KMS-11 (cell line): ENCODE measurements at regions not wholly inside any gene's neighbourhood (a gene's known extent, or its start where the extent isn't known, plus 50 kb on each side); places are given as distances from the start of the nearest gene placed in this dataset.
A peak's percentile ranks its signal among the peaks of the same experiment; 100 is the strongest.

Source experiments
- H2AFZ ChIP-seq: fragments of 200-600 bp; sonication (generic); 2 replicates; pipeline ENCODE4 v1.6.1; 2016; ENCODE audit warnings: antibody characterized with exemption, mixed run types, low read depth
- H3K27ac ChIP-seq: fragments of 200-600 bp; sonication (generic); 2 replicates; pipeline ENCODE4 v1.6.1; 2016; ENCODE audit warnings: mild to moderate bottlenecking, mixed run types
- H3K27me3 ChIP-seq: fragments of 200-600 bp; sonication (generic); 2 replicates; pipeline ENCODE4 v1.6.1; 2017; ENCODE audit warnings: mild to moderate bottlenecking, low read depth, mixed run types, moderate library complexity; ENCODE audit not compliant: insufficient read depth
- H3K36me3 ChIP-seq: fragments of 200-600 bp; sonication (generic); 2 replicates; pipeline ENCODE4 v1.6.1; 2017; ENCODE audit warnings: mild to moderate bottlenecking, mixed run types; ENCODE audit not compliant: insufficient read depth
- H3K4me1 ChIP-seq: fragments of 200-600 bp; sonication (generic); 2 replicates; pipeline ENCODE4 v1.6.1; 2016; ENCODE audit warnings: mild to moderate bottlenecking, low read depth, mixed run types; ENCODE audit not compliant: poor library complexity, severe bottlenecking
- H3K4me2 ChIP-seq: fragments of 200-600 bp; sonication (generic); 2 replicates; pipeline ENCODE4 v1.7.0; 2016; ENCODE audit warnings: mild to moderate bottlenecking, mixed run types
- H3K4me3 ChIP-seq: fragments of 200-600 bp; sonication (generic); IDR thresholded peaks from 2 replicates; pipeline ENCODE4 v1.6.1; 2017; ENCODE audit warnings: low read depth, low read length, mixed read lengths; ENCODE audit not compliant: insufficient read depth
- H3K79me2 ChIP-seq: fragments of 200-600 bp; sonication (generic); 2 replicates; pipeline ENCODE4 v1.6.1; 2016; ENCODE audit warnings: low read depth, mixed run types; ENCODE audit not compliant: insufficient read depth
- H3K9ac ChIP-seq: fragments of 200-600 bp; sonication (generic); 2 replicates; pipeline ENCODE4 v1.6.1; 2016; ENCODE audit warnings: mild to moderate bottlenecking, mixed run types
- H4K20me1 ChIP-seq: fragments of 200-600 bp; sonication (generic); 2 replicates; pipeline ENCODE4 v1.6.1; 2016; ENCODE audit warnings: mild to moderate bottlenecking, mixed run types; ENCODE audit not compliant: insufficient read depth
- TF ChIP-seq, protein P1 (sequence below): fragments of 200-600 bp; sonication (generic); conservative IDR thresholded peaks from 2 replicates; pipeline ENCODE4 v1.6.1; 2017; ENCODE audit warnings: low read depth, mild to moderate bottlenecking, antibody characterized with exemption, low read length, moderate library complexity, mixed read lengths

DNA sequence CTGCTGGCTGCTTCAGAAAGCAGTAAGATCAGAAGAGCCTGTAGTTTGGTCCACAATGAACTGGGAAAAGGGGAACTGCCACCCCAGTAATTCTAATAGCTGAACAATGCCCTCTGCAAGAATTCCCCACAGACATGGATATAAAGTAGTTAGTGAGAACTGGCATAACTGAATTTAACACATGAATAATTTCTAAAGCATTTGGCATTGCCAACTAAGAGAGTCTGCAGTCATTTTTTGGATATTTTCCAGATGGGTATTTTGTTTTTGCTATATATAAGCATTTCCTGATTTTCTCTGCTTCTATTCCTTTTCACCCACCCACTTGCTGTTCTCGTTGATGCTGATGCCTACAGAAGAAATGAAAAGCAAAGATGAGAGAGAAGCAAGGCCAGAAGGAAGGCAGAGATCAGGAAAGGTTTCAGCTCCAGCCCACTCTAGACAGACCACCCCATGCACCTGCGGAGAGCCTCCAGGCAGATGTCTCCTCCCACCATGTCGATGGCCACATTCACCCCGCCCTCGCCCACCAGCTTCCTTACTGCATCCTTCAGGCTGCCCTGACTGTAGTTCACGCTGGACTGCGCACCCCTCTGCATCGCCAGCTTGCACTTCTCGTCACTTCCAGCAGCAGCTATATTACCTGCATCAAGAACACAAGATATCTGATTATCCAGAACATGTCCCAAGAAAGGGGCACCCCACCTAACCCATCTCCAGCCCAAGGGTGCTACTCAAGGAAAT is 55.9 kb upstream of the SEC16B start:
- no peak overlapping the region for H3K4me3 ChIP-seq
- H3K4me1 ChIP-seq, result peaks cover 5% of the 10 kb centered on the region
- no peaks in the 10 kb centered on the region for H4K20me1 ChIP-seq
- H3K4me2 ChIP-seq, result no peak overlapping the region
- TF ChIP-seq, protein P1, sequence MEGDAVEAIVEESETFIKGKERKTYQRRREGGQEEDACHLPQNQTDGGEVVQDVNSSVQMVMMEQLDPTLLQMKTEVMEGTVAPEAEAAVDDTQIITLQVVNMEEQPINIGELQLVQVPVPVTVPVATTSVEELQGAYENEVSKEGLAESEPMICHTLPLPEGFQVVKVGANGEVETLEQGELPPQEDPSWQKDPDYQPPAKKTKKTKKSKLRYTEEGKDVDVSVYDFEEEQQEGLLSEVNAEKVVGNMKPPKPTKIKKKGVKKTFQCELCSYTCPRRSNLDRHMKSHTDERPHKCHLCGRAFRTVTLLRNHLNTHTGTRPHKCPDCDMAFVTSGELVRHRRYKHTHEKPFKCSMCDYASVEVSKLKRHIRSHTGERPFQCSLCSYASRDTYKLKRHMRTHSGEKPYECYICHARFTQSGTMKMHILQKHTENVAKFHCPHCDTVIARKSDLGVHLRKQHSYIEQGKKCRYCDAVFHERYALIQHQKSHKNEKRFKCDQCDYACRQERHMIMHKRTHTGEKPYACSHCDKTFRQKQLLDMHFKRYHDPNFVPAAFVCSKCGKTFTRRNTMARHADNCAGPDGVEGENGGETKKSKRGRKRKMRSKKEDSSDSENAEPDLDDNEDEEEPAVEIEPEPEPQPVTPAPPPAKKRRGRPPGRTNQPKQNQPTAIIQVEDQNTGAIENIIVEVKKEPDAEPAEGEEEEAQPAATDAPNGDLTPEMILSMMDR, result no peak
- H3K36me3 ChIP-seq, result no peaks in the 10 kb centered on the region
- no peak overlapping the region for H3K27ac ChIP-seq
- H3K9ac ChIP-seq, result no peak overlapping the region
- H3K79me2 ChIP-seq, result no peaks in the 10 kb centered on the region
- no peak overlapping the region for H2AFZ ChIP-seq
- H3K27me3 ChIP-seq, result no peaks in the 10 kb centered on the region

DNA sequence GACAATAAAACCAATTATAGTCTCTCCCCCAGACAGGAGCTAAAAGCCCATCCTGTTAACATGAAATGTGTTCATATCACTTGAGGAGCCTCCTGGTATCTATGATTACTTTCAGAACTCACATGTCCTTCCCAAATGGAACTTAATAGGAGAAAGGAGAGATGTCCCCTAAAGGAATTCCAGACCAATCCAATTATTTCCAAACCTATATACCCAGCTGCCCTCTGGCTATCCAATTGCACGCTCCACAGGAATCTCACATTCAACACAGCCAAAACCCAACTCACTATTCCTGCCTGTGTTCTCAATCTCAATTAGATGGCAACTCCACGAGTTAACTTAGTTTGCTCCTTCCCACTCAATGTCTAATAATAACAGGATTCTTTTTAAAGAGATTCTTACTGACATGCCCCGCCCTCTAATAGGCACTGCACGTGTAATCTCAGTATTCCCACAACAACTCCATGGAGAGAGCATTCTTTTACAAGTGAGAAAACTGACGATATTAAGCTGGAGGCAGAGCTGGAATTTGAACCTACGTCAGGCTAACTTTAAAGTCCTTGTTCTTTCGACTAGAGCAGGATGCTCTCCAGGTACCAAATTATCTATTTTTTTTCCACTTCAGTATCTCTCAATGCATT is 59.1 kb upstream of the SEC16B start:
- Histone ChIP-seq H3K36me3 (no peaks in the 10 kb centered on the region), H3K27ac (no peak overlapping the region), H3K27me3 (no peaks in the 10 kb centered on the region), H2AFZ (no peak overlapping the region), H3K4me2 (no peak overlapping the region), H4K20me1 (no peaks in the 10 kb centered on the region), H3K9ac (no peak overlapping the region), H3K4me1 (no peaks in the 10 kb centered on the region), H3K79me2 (no peaks in the 10 kb centered on the region), H3K4me3 (no peak overlapping the region)
- TF ChIP-seq, protein P1, result no peak

DNA sequence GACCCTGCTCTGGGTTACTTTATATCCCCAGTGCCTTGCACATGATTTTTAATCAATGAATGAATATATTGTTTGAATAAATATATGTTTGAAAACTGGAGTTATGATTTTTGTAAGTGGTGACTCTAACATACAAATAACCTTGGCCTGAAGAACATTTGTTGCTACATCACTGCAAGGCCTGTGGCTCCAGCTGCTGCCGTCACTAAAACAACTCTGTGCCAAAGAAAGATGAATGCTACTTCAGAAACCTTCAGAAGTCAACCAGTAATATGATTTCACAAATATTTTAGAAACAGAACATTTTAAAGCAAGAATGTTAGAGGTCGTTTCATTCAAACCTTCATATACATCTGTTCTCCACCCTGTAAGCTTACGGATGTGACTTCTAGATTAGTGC is 60.6 kb upstream of the SEC16B start:
- no peak overlapping the region for H3K4me2 ChIP-seq
- no peaks in the 10 kb centered on the region for H3K4me1 ChIP-seq
- TF ChIP-seq, protein P1, result no peak
- H3K36me3 ChIP-seq, result no peaks in the 10 kb centered on the region
- no peaks in the 10 kb centered on the region for H4K20me1 ChIP-seq
- no peak overlapping the region for H3K27ac ChIP-seq
- no peaks in the 10 kb centered on the region for H3K79me2 ChIP-seq
- H2AFZ ChIP-seq, result no peak overlapping the region
- H3K4me3 ChIP-seq, result no peak overlapping the region
- H3K27me3 ChIP-seq, result no peaks in the 10 kb centered on the region
- no peak overlapping the region for H3K9ac ChIP-seq

DNA sequence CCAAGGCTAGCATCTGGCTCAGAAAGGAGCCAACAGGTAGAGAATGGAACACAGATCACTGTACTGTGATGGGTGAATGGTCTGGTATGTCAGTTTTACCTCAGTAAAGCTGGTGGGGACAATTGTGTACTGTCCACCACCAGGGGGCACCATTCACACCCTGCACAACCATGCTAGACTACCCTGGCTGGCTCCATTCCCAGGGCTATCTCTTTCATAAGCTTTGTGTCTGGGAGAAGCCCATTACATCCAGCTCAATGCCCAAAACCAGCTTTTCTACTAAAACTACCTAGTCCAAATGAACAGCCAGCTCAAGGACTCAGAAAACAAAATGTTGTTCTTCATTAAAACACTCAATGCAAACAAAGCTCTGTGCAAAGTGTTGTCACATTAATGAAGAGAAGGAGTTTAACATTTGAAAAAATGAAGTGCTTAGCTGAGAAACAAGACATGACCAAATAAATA is 62.0 kb upstream of the RASAL2 start:
- TF ChIP-seq, protein P1, result peak; percentile 95
- Histone ChIP-seq H3K4me3 (no peak overlapping the region), H3K79me2 (no peaks in the 10 kb centered on the region), H2AFZ (no peak overlapping the region), H3K4me1 (no peaks in the 10 kb centered on the region), H3K27me3 (no peaks in the 10 kb centered on the region), H3K4me2 (no peak overlapping the region), H4K20me1 (no peaks in the 10 kb centered on the region), H3K9ac (no peak overlapping the region), H3K27ac (no peak overlapping the region), H3K36me3 (no peaks in the 10 kb centered on the region)
